WI38 (cell line): ENCODE measurements at regions not wholly inside any gene's neighbourhood (a gene's known extent, or its start where the extent isn't known, plus 50 kb on each side); places are given as distances from the start of the nearest gene placed in this dataset.
"Not testable (repeated sequence)": the region's sequence is repeated elsewhere in the genome, so short reads cannot be mapped to it uniquely, and the experiment has no call there.

ENCODE experiments used
- H3K4me3 ChIP-seq: 2 replicates; pipeline ENCODE4 v1.5.1; 2011; ENCODE audit warnings: low read depth, mild to moderate bottlenecking, control low read depth, low read length
- TF ChIP-seq, protein P1 (sequence below): IDR thresholded peaks from 2 replicates; pipeline ENCODE4 v1.5.1; 2012; ENCODE audit warnings: low read depth, mild to moderate bottlenecking, control low read depth, low read length

DNA sequence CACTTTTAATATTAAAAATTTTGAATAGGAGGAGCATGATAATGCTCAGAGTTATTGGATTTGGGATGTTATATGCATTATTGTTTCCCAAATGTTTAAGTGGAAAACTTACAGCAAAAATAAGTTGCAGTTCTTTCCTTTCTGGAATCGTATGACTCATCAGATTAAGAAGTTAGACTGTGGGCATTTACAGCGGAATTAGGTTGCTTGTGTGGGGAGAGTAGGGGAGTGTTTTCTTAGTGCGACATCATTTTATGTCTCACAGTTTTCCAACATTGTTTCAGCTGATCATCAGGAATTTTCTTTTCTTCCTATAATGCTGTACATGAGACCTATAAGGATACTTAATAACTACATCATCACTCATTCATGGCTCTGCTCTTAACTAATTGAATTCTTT, 1631.8 kb downstream of the CDH8 start:
- TF ChIP-seq, protein P1, sequence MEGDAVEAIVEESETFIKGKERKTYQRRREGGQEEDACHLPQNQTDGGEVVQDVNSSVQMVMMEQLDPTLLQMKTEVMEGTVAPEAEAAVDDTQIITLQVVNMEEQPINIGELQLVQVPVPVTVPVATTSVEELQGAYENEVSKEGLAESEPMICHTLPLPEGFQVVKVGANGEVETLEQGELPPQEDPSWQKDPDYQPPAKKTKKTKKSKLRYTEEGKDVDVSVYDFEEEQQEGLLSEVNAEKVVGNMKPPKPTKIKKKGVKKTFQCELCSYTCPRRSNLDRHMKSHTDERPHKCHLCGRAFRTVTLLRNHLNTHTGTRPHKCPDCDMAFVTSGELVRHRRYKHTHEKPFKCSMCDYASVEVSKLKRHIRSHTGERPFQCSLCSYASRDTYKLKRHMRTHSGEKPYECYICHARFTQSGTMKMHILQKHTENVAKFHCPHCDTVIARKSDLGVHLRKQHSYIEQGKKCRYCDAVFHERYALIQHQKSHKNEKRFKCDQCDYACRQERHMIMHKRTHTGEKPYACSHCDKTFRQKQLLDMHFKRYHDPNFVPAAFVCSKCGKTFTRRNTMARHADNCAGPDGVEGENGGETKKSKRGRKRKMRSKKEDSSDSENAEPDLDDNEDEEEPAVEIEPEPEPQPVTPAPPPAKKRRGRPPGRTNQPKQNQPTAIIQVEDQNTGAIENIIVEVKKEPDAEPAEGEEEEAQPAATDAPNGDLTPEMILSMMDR: no peak
- H3K4me3 ChIP-seq: no peak overlapping the region

DNA sequence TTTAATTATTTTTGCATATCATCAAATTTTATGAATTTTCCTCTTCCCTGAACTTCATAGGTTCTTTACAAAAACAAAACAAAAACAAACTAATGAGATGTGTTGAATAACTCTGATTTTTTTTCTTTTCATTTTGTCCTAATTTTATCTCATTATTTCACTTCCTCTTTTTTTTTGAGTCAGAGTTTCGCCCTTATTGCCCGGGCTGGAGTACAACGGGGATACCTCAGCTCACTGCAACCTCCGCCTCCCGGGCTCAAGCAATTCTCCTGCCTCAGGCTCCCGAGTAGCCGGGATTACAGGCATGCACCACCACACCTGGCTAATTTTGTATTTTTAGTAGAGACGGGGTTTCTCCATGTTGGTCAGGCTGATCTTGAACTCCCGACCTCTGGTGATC, 1633.3 kb downstream of the CDH8 start:
- H3K4me3 ChIP-seq: not testable (repeated sequence)

DNA sequence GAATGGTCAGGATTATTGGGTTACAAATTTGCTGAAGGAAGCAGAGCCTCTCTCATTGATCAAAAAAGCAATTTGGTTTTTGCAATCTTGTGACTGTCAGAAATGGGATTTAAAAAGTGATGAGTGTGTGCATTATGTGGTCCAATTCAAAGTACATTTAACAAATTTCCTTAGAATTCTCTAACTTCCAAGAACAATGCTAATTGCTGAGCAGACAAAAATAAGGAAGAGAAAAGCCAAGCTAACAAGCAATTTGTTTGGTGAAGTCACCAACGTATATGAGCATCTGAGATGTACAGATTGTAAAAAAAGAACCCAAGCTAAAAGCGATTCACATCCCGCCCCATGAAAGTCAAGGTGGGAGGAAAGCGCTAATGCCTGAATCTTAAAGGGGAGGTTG, 1643.9 kb downstream of the CDH8 start:
- H3K4me3 ChIP-seq: no peak overlapping the region
- TF ChIP-seq, protein P1: no peak

DNA sequence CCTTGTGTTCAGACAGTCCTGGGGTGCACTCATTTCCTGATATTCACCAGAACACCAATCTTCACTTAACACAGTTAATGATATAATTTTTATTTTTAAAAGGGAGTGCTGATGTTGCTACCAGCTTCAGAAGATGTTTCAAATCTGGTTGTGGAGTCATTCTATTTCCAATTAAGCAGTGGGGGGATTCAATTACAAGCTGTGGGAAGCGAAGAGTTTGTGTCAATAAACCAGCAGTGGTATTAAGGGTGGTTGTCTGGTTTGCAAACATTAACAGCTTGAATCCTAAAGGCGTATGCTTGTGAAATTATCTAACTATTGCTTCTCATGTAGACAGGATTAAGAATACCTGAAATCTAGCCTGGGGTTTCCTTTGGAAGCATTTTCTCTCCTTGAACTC, 1637.5 kb upstream of the GOT2 start:
- no peak overlapping the region for H3K4me3 ChIP-seq
- TF ChIP-seq, protein P1: no peak

DNA sequence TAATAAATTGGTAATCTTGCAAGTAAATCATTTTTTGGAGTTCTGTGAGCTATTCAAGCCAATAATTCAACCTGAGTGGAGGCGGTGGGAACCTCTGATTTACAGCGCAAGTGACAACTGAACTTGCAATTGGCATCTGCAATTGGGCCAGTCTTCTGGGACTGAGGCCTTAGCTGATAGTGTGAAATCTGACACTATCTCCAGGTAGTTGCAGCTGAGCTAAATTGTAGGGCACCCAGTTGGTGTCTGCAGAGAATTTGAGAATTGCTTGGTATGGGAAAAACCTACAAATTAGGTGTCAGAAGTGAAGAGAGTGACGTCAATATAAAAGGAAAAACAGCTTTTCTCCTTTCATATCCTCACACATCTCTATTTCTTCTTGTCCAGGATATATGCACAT, 1633.6 kb upstream of the GOT2 start:
- TF ChIP-seq, protein P1: no peak
- no peak overlapping the region for H3K4me3 ChIP-seq

DNA sequence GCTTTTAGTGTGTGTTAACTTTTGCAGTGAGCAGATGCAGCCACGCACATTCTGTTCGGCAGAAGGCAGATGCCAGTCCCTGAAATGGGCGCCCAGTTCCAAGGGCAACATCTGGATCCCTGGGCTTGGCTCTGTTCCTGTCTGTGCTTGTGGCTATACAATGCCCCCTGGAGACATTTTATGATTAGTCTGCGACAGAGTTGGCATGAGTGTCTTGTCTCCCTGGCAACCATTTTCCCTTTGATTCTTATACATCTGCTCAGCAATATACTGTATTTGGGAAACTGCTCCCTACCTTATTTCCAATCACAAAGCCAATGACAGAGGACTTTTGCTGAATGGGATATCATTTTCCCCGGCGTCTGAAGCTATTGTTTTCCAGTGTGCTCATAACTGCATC, 1629.5 kb upstream of the GOT2 start:
- TF ChIP-seq, protein P1: no peak
- no peak overlapping the region for H3K4me3 ChIP-seq

DNA sequence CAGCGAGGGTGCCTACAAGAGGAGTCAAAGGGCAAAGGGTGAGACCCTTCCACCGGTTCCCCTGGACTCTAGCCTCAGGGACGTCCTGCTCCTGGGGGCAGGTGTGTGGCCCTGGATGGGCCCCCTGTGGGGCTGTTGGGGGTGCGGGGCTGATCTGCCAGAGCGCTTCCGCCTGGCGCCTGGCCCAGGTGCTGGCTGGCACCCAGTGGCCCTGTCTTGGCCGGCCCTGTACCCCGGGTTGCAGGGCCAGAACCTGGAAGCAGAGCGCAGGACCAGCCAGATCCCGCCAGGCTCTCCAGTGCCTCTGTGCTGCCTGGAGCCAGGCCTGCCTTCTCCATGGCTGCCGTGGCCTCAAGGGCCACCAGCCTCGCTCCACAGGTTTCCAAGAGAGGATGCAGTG, 1625.8 kb upstream of the GOT2 start:
- not testable (repeated sequence) for H3K4me3 ChIP-seq

DNA sequence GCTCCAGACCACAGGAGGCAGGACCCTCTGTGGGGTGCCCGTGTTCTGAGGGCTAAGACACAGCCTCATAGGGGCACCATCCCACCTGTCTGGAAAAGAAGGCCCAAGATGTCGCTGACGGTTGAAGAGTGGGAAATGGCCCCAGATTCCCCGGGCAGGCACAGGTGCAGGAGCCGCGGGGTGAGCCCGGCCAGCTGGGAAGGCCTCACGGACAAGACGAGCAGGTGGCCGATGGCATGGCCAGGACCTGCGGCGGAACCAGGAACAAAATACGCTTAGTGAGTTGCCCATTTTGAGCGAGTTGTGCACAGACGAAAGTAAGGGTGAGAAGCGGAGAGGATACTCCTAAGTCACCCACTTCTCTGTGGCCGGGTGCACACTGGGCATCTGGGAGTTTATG, 1625.3 kb upstream of the GOT2 start:
- not testable (repeated sequence) for H3K4me3 ChIP-seq

DNA sequence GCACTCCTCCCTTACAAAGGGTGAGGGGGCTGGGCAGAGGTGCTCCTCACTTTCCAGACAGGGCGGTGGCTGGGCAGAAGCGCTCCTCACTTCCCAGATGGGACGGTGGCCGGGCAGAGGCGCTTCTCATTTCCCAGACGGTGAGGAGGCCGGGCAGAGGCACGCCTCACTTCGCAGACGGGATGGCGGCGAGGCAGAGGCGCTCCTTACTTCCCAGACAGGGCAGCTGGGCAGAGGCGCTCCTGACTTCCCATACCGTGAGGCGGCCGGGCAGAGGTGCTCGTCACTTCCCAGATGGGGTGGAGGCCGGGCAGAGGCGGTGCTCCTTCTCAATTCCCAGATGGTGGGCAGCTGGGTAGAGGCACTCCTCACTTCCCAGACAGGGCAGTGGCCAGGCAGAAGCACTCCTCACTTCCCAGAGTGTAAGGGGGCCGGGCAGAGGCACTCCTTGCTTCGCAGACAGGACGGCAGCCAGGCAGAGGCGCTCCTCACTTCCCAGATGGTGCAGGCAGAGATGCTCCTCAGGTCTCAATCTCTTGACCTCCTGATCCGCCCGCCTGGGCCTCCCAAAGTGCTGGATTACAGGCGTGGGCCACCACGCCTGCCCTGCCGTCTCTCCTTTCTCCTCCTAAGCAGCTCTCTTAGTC, 1623.9 kb upstream of the GOT2 start:
- H3K4me3 ChIP-seq: not testable (repeated sequence)

DNA sequence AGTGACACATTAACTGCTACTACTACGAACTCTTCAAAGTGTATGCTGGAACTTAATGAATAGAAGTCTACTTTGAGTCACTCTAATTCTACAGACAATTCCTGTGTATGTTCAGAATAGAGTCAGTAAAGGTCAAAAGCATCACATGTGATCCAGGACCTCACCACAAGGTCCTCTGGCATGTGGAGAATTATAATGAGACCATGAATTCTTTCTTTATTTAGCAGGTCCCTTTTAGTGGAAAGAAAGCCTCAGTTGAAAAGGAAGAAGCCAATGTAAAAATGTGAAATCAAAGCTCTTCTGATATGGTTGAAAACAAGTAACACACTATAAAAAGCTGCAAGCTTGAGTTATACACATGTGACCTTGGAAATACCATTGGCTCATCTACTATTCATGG, 1612.1 kb upstream of the GOT2 start:
- TF ChIP-seq, protein P1: no peak
- H3K4me3 ChIP-seq: no peak overlapping the region
